GM12892 (cell line): ENCODE measurements at regions not wholly inside any gene's neighbourhood (a gene's known extent, or its start where the extent isn't known, plus 50 kb on each side); places are given as distances from the start of the nearest gene placed in this dataset.
"Not testable (repeated sequence)": the region's sequence is repeated elsewhere in the genome, so short reads cannot be mapped to it uniquely, and the experiment has no call there.

Source experiments
- DNase-seq: peaks from one replicate; pipeline ENCODE4 v3.0.0; 2011; ENCODE audit not compliant: insufficient read length
- FAIRE-seq: peaks from 2 replicates; lab custom pipeline; 2011; peaks lifted over from hg19 to GRCh38; lab: Jason Lieb, UNC
- POLR2A ChIP-seq: IDR thresholded peaks from 2 replicates; pipeline ENCODE4 v1.6.1; 2011; ENCODE audit warnings: low read depth, low read length, control low read depth
- POLR2AphosphoS5 ChIP-seq: IDR thresholded peaks from 2 replicates; pipeline ENCODE4 v1.6.1; 2011; ENCODE audit warnings: low read depth, low read length, control low read depth
- TAF1 ChIP-seq: IDR thresholded peaks from 2 replicates; pipeline ENCODE4 v1.6.1; 2011; ENCODE audit warnings: low read depth, mild to moderate bottlenecking, control low read depth, low read length, borderline replicate concordance

DNA sequence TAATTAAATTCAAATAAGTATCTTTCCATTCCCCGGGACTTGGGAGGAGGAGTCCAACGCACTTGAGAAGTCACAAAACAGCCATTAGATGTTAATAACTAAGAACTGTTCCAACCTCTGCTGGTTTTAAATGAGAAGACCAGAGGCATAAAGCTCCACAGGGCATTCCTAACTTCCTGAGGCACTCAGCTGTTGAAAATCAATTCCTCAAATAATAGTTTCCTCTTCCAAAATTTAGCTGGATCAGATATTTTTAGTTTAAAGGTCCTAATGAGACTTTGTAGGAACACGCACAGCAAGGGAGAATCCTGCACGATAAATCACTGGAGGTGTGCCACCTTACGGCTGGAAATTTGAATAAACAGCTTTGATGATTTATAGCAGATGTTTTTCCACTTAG lies 504.3 kb upstream of the ZFP42 start:
- no peak for TF ChIP-seq TAF1
- TF ChIP-seq POLR2AphosphoS5 = no peak
- no peak for TF ChIP-seq POLR2A
- no peak for FAIRE-seq

DNA sequence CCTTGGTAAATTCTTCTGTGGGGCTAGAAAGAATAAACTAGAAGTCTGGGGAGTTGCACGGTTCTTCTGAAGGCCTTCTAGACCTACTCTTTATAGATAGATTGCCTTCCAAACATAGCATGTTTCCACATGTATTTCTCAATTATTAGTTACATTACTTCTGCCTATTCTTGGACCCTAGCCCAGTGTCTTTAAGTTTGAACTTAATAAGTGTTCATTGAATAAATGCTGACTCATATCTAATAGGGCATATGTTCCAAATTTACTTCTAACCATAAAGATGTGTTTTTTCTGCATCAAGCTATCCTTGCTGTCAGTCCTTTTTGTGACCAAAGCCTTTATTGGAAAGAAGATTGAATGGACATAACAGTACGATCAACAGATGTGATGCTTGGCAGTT lies 503.6 kb upstream of the ZFP42 start:
- DNase-seq (no peak), FAIRE-seq (no peak)
- no peak for TF ChIP-seq TAF1
- TF ChIP-seq POLR2AphosphoS5 = no peak
- no peak for TF ChIP-seq POLR2A

More for the DNA sequence above, 504.3 kb upstream of the ZFP42 start:
- DNase-seq = no peak

DNA sequence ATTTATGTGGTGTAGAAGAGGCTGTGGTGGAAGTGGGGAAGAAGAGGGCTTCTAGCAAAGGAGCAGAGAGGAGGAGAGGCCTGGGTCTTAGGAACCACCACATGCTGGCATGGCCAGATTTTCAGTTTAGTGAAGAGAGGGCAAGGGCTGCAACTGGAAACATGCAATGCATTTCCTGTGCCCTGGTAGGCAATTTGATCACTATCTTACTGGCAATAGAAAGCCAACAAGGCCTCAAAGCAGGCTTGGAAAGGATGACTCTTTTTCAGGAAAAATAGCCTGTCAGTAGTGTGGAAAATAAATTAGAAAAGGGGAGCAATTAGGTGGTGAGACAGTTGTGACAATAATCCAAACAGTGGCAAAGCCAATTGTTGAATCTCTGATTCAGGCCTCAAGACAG lies 501.9 kb upstream of the ZFP42 start:
- DNase-seq (no peak), FAIRE-seq (no peak)
- TF ChIP-seq TAF1 (no peak), POLR2A (no peak)

DNA sequence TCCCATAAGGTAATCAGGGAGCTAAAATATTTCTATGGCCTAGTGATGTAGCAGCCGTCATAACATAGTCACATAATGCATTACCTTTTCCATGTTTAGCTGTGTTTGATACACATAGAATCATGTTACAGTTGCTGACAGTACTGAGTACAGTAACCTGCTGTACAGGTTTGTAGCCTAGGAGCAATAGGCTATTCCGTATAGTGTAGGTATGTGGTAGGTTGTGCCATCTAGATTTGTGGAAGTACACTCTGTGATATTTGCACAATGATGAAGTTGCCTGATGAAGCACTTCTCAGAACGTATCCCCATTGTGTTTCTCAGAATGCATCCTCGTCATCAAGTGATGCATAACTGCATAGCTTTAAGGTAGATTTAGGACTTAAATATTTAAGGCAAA lies 495.6 kb upstream of the ZFP42 start:
- TF ChIP-seq POLR2A = no peak
- no peak for TF ChIP-seq POLR2AphosphoS5
- no peak for TF ChIP-seq TAF1
- FAIRE-seq = no peak
- DNase-seq = no peak

DNA sequence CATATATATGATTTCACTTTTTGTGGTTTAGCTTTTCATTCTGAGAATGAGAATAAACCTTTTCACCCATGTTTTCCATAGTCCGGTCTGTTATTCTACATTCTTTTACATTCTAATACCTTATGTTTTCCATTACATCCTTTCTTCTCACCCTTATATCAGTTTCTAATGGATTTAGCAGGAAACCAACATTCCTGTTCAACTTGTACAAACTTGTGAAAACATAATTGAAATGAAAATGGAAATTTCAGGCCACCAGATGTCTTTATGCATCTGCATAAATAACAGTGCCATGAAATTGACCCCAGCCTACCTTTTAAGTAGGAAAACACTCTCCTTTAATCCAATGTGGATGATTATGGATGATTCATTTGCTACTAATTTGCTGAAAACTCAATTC lies 494.8 kb upstream of the ZFP42 start:
- FAIRE-seq (no peak), DNase-seq (no peak)
- TF ChIP-seq POLR2AphosphoS5 (no peak), POLR2A (no peak), TAF1 (no peak)

DNA sequence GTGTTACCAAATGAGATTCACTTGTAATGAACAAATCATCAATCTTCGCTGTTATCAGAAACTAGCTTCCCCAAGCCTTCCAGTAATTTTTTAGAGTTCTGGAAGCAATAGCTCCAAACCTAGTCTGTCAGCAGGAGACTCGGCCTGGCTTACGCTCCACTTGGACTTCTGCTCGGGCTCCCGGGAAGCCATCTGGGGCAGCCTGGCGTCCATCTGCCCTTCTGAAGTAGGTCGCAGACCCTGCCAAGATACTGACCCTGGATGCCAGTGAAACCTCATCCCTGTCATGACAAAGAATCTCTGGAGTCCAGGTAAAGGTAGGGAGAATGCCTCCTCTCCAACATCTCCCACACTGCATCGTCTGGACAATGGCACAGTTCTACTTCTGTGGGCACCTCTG lies 493.8 kb upstream of the ZFP42 start:
- FAIRE-seq (no peak), DNase-seq (no peak)
- TF ChIP-seq POLR2AphosphoS5 (no peak), POLR2A (no peak), TAF1 (no peak)

DNA sequence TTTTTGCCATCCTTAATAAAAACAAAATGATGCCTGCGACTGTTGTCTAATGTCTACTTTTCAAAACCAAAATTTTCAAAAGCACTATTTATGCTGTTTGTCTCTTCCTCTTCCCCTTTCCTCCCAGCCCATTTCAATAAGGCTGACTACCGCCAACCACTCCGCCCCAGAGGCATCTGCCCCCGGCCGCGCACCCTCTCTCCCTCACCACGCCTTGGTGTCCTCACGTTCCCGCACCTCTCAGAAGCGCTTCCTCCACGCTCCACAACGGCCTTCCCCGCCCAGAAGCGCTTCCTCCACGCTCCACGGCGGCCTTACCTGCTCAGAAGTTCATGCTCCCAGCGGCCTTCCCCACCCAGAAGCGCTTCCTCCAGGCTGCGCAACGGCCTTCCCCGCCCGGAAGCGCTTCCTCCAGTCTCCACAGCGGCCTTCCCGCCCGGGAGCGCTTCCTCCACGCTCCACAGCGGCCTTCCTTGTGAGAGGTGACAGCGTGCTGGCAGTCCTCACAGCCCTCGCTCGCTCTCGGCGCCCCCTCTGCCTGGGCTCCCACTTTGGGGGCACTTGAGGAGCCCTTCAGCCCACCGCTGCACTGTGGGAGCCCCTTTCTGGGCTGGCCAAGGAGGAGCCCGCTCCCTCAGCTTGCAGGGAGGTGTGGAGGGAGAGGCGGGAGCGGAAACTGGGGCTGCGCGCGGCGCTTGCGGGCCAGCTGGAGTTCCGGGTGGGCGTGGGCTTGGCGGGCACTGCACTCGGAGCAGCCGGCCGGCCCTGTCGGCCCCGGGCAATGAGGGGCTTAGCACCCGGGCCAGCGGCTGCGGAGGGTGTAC lies 490.4 kb upstream of the ZFP42 start:
- TF ChIP-seq TAF1 (no peak), POLR2A (no peak), POLR2AphosphoS5 (no peak)
- DNase-seq (no peak), FAIRE-seq (no peak)

DNA sequence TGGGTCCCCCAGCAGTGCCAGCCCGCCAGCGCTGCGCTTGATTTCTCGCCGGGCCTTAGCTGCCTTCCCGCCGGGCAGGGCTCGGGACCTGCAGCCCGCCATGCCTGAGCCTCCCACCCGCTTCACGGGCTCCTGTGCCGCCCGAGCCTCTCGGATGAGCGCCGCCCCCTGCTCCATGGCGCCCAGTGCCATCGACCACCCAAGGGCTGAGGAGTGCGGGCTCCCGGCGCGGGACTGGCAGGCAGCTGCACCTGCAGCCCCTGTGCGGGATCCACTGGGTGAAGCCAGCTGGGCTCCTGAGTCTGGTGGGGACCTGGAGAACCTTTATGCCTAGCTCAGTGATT lies 489.8 kb upstream of the ZFP42 start:
- FAIRE-seq, DNase-seq: not testable (repeated sequence)

DNA sequence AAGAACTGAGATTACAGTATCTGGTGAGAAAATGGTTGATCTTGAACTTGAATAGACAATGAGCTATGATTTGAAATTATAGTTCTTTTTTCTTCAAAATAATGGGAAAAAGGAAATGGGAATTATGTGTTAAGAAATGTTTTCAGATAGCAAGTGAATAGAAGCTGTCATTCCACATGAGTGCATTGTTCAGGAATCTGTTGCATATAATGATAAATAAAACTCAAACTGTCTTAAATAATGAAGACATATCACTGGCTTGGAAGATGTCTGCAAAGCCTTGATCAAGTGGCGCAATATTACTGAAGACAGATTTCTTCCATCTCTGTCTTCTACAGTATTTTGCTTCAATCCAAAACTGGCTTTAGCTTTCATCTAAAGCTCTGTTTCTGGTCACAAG lies 479.3 kb upstream of the ZFP42 start:
- FAIRE-seq (no peak), DNase-seq (no peak)
- no peak for TF ChIP-seq POLR2A
- no peak for TF ChIP-seq TAF1
- TF ChIP-seq POLR2AphosphoS5 = no peak

DNA sequence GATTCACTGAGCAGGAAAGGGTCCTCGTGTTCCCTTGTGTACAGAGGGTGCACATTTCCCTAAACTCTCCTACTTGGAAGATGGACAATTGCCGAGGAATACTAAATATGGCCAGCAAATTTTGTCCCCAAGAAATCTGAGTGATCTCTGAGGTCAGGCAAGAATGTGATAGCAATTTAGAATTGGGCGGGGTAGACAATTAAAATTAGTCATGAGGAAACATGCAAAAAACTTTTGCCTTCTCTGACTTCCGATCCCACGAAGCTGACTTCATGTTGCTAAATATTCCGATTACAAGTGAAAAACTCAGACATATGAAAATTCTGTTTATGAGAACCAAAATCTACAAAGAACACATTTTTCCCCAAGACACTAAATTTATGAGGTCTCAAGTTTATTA lies 453.9 kb upstream of the ZFP42 start:
- TF ChIP-seq POLR2AphosphoS5 (no peak), POLR2A (no peak), TAF1 (no peak)
- DNase-seq (no peak), FAIRE-seq (no peak)

DNA sequence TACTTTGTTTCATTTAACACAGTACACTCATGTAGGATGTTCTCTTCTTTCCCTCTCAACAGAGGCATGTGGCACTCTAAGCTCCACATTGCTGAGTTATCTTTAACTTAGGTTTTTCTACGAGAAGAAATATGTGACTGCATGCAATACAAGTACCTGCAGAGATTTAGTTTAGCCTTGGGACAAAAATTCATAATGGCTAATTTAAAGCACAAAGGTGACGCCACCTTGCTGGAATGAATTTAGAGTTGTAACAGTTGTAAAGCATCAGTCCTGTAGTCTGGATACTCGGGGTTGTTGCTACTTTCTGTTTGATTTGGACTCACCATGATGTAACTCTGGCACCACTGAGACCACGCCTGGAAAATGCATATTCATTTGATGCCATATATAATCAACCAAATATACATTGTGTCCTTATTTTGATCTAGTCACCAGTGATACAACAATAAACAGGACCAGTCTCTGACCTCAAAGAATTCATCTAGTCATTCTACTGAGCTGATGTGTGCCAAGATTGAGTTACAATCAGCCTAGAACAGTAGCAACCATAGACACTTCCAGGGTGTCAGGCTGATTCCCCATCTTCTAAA lies 451.0 kb upstream of the ZFP42 start:
- no peak for FAIRE-seq
- no peak for DNase-seq
- TF ChIP-seq TAF1 (no peak), POLR2AphosphoS5 (no peak), POLR2A (no peak)

DNA sequence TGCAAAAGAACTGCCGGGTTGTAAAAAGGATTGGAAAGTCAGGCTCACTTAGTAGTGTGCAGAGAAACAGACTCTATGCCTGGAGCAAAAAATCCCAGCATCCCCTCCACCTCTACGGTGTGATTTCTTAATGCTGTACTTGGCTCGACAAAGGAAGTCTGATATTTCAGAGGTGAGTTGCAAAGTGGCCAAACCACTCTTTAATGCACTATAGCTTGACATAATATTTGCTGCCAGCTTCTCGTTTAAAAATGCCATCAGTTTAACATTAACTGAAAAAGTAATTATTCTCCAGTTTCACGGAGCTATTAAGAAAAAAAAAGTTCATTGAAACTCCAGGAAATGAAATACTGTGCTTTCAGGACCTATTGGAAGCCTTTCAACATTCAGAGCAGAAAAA lies 448.3 kb upstream of the ZFP42 start:
- TF ChIP-seq TAF1 (no peak), POLR2A (no peak), POLR2AphosphoS5 (no peak)
- DNase-seq (no peak), FAIRE-seq (no peak)
